GM12878 (cell line): ENCODE measurements at regions not wholly inside any gene's neighbourhood (a gene's known extent, or its start where the extent isn't known, plus 50 kb on each side); places are given as distances from the start of the nearest gene placed in this dataset.

ENCODE experiments used
- ATAC-seq: fragments of 200-7000 bp; cut with Tn5 transposase; 3 replicates; pipeline ENCODE4 v1.9.1; 2020; ENCODE audit warnings: mild to moderate bottlenecking, moderate library complexity
- BruUV-seq: library from RNA; stranded (reverse); fragments of 400-500 nt; replicated peaks from 2 replicates; lab custom pipeline; 2021; lab: Mats Ljungman, UMichigan
- CTCF ChIA-PET: fragments of 300-600 bp; sonication (Branson Sonifier 250); formaldehyde crosslinking; extraction: SDS; loops from one replicate; lab custom pipeline; 2021; ENCODE audit warnings: inconsistent platforms; lab: Yijun Ruan, JAX
- POLR2A ChIA-PET: fragments of 350-600 bp; formaldehyde crosslinking; extraction: SDS; loops from one replicate; lab custom pipeline; 2021; ENCODE audit warnings: inconsistent platforms; lab: Charles Lee
- RAD21 ChIA-PET: fragments of 300-600 bp; sonication (Branson Sonifier 250); formaldehyde crosslinking; loops from one replicate; lab custom pipeline; 2023; ENCODE audit warnings: antibody characterized with exemption; ENCODE audit not compliant: unreplicated experiment; lab: Charles Lee
- SMC1A ChIA-PET: fragments of 300-600 bp; sonication (Branson Sonifier 250); formaldehyde crosslinking; loops from one replicate; lab custom pipeline; 2023; ENCODE audit not compliant: unreplicated experiment, uncharacterized antibody; lab: Charles Lee
- DNase-seq: peaks from one replicate; pipeline ENCODE4 v3.0.0-alpha.2; 2011; ENCODE audit warnings: low read depth, low spot score
- FAIRE-seq: peaks from 3 replicates; lab custom pipeline; 2011; peaks lifted over from hg19 to GRCh38; lab: Jason Lieb, UNC
- H2AFZ ChIP-seq: 2 replicates; pipeline ENCODE4 v1.6.0; 2011; ENCODE audit warnings: low read depth, low read length, control low read depth; ENCODE audit not compliant: control insufficient read depth
- H3K27ac ChIP-seq: 2 replicates; pipeline ENCODE4 v1.5.1; 2011; ENCODE audit warnings: control low read depth; ENCODE audit not compliant: control insufficient read depth, insufficient read depth
- H3K27me3 ChIP-seq, 2 experiments: replicated peaks in 1 of 2; 2 replicates each; pipeline versions ENCODE4 v1.6.0 to v1.6.1; 2011; ENCODE audit warnings: low read length in 1 of 2; ENCODE audit not compliant: control insufficient read depth in 2 of 2, insufficient read depth in 2 of 2
- H3K36me3 ChIP-seq, 2 experiments: 2 replicates each; pipeline ENCODE4 v1.5.1; 2011; ENCODE audit warnings: low read length in 1 of 2; ENCODE audit not compliant: control insufficient read depth in 2 of 2, insufficient read depth in 2 of 2
- H3K4me1 ChIP-seq: 2 replicates; pipeline ENCODE4 v1.6.1; 2011; ENCODE audit warnings: mild to moderate bottlenecking, low read length, moderate library complexity, mixed read lengths; ENCODE audit not compliant: control insufficient read depth, insufficient read depth
- H3K4me2 ChIP-seq: 2 replicates; pipeline ENCODE4 v1.6.0; 2011; ENCODE audit warnings: control low read depth; ENCODE audit not compliant: control insufficient read depth, insufficient read depth
- H3K4me3 ChIP-seq: fragments of 200-600 bp; sonication (generic); 2 replicates; pipeline ENCODE4 v1.5.1; 2016
- H3K79me2 ChIP-seq: 2 replicates; pipeline ENCODE4 v1.6.0; 2011; ENCODE audit warnings: low read length; ENCODE audit not compliant: control insufficient read depth, insufficient read depth
- H3K9ac ChIP-seq: 2 replicates; pipeline ENCODE4 v1.8.0; 2011; ENCODE audit warnings: low read length, control low read depth, mixed read lengths; ENCODE audit not compliant: control insufficient read depth, insufficient read depth
- H3K9me3 ChIP-seq: replicated peaks from 3 replicates; pipeline ENCODE4 v1.5.1; 2011; ENCODE audit warnings: mild to moderate bottlenecking, low read length; ENCODE audit not compliant: control insufficient read depth, insufficient read depth
- H4K20me1 ChIP-seq: 2 replicates; pipeline ENCODE4 v1.6.0; 2011; ENCODE audit not compliant: control insufficient read depth, insufficient read depth
- BCL11A ChIP-seq: IDR thresholded peaks from 2 replicates; pipeline ENCODE4 v1.6.1; 2011; ENCODE audit warnings: low read depth, low read length
- BCLAF1 ChIP-seq: fragments of 450-650 bp; IDR thresholded peaks from 2 replicates; pipeline ENCODE4 v1.6.1; 2017; ENCODE audit warnings: antibody characterized with exemption, mild to moderate bottlenecking, moderate library complexity
- DPF2 ChIP-seq: fragments of 450-650 bp; IDR thresholded peaks from 2 replicates; pipeline ENCODE4 v1.6.1; 2017; ENCODE audit warnings: mild to moderate bottlenecking
- EED ChIP-seq: sonication (generic); IDR thresholded peaks from 2 replicates; pipeline ENCODE4 v1.6.1; 2016; ENCODE audit warnings: antibody characterized with exemption, low read depth
- ELK1 ChIP-seq: IDR thresholded peaks from 2 replicates; pipeline ENCODE4 v1.6.1; 2012; ENCODE audit warnings: low read depth, low read length, improper control_type of control experiment
- HDGF ChIP-seq: fragments of 450-650 bp; IDR thresholded peaks from 2 replicates; pipeline ENCODE4 v1.6.1; 2016; ENCODE audit warnings: antibody characterized with exemption
- KLF5 ChIP-seq: fragments of 450-650 bp; IDR thresholded peaks from 2 replicates; pipeline ENCODE4 v1.6.1; 2014; ENCODE audit warnings: mild to moderate bottlenecking; ENCODE audit not compliant: partially characterized antibody
- MEF2A ChIP-seq: IDR thresholded peaks from 2 replicates; pipeline ENCODE4 v1.6.1; 2011; ENCODE audit warnings: low read depth, mild to moderate bottlenecking, low read length, moderate library complexity; ENCODE audit not compliant: insufficient read depth
- MYB ChIP-seq: fragments of 150-350 bp; IDR thresholded peaks from 2 replicates; pipeline ENCODE4 v1.6.1; 2014; ENCODE audit warnings: mild to moderate bottlenecking, low read depth, low read length, borderline replicate concordance
- SKIL ChIP-seq: fragments of 450-650 bp; IDR thresholded peaks from 2 replicates; pipeline ENCODE4 v1.6.1; 2017; ENCODE audit warnings: mild to moderate bottlenecking, low read depth, inconsistent platforms; ENCODE audit not compliant: poor library complexity, severe bottlenecking
- SREBF1 ChIP-seq: IDR thresholded peaks from 2 replicates; pipeline ENCODE4 v1.6.1; 2012; ENCODE audit warnings: mild to moderate bottlenecking, low read length
- SREBF2 ChIP-seq: IDR thresholded peaks from 2 replicates; pipeline ENCODE4 v1.6.1; 2012; ENCODE audit warnings: mild to moderate bottlenecking, low read length
- ZNF384 ChIP-seq: IDR thresholded peaks from 2 replicates; pipeline ENCODE4 v1.6.1; 2012; ENCODE audit warnings: low read depth, mild to moderate bottlenecking, low read length, improper control_type of control experiment, borderline replicate concordance
- ZNF687 ChIP-seq: fragments of 450-650 bp; IDR thresholded peaks from 2 replicates; pipeline ENCODE4 v1.6.1; 2017; ENCODE audit warnings: mild to moderate bottlenecking, moderate library complexity
- WGBS: methylation state at CpG from one replicate; pipeline ENCODE4 v1.1.6; 2016; ENCODE audit warnings: low lambda C conversion rate; ENCODE audit not compliant: insufficient replicate concordance, insufficient coverage; ENCODE audit errors: missing lambda C conversion rate; 5-methylcytosine and 5-hydroxymethylcytosine counted together
- in situ Hi-C: fragments of 300-500 bp; cut with MboI; formaldehyde crosslinking; loops from 9 replicates; pipeline ENCODE4 v1.14.3; 2018; ENCODE audit warnings: mixed read lengths
- intact Hi-C: fragments of 100-400 bp; cut with micrococcal nuclease; formaldehyde crosslinking; loops from one replicate; pipeline ENCODE4 v1.14.2; 2022; ENCODE audit not compliant: unreplicated experiment

- TF ChIP-seq ZNF687 (no peak), BCLAF1 (no peak), ZNF384 (no peak)
These were observed 693.9 kb upstream of the CHORDC1 start (continued) for GRCh38 chr11:90916706-90917105.

- CTCF ChIA-PET: no interaction called here
- intact Hi-C loops (no loop called here), in situ Hi-C loops (no loop called here)
- no peak overlapping the region for H3K27ac ChIP-seq
- POLR2A ChIA-PET: no interaction called here
- H3K27me3 ChIP-seq: no peaks in the 10 kb centered on the region; a peak in 1 of 4 replicates
- H3K4me1 ChIP-seq: no peaks in the 10 kb centered on the region
- H3K4me2 ChIP-seq: no peak overlapping the region
- H3K9ac ChIP-seq: no peak overlapping the region
- H3K9me3 ChIP-seq: no peaks in the 10 kb centered on the region
- H4K20me1 ChIP-seq: no peaks in the 10 kb centered on the region
- RAD21 ChIA-PET: no interaction called here
- BruUV-seq: no TSS peak
- H3K79me2 ChIP-seq: no peaks in the 10 kb centered on the region
- no peaks in the 10 kb centered on the region for H3K36me3 ChIP-seq
- DNase-seq (no peak), FAIRE-seq (no peak), ATAC-seq (no peak)
- no peak overlapping the region for H3K4me3 ChIP-seq
- 0% methylated on average over 2 of the region's 2 CpGs for WGBS
- SMC1A ChIA-PET: no interaction called here
- H2AFZ ChIP-seq: no peak overlapping the region
- no peak for TF ChIP-seq MYB
- no peak for TF ChIP-seq HDGF
- TF ChIP-seq EED: no peak
- TF ChIP-seq BCL11A: no peak
- TF ChIP-seq SKIL: no peak
- no peak for TF ChIP-seq KLF5
- TF ChIP-seq MEF2A: no peak
- no peak for TF ChIP-seq ELK1
- no peak for TF ChIP-seq SREBF1
- TF ChIP-seq DPF2: no peak
- TF ChIP-seq SREBF2: no peak
These were observed 690.4 kb upstream of the CHORDC1 start for GRCh38 chr11:90913131-90913668.
